Peyer's patch (tissue), 4 donors: ENCODE measurements at regions not wholly inside any gene's neighbourhood (a gene's known extent, or its start where the extent isn't known, plus 50 kb on each side); places are given as distances from the start of the nearest gene placed in this dataset.

ENCODE experiments used
- DNase-seq, 3 donors: peaks; one replicate each; pipeline ENCODE4 v3.0.0-alpha.2; 2017 to 2019
- H3K27ac ChIP-seq, 4 donors: fragments of 200-600 bp; sonication (generic); one replicate each; pipeline ENCODE4 v1.5.1; 2016 to 2019
- H3K27me3 ChIP-seq, 2 donors: fragments of 200-600 bp; sonication (generic); one replicate each; pipeline ENCODE4 v1.5.1; 2019
- H3K36me3 ChIP-seq, 3 donors: fragments of 200-600 bp; sonication (generic); one replicate each; pipeline ENCODE4 v1.5.1; 2016 to 2019
- H3K4me1 ChIP-seq, 4 donors: fragments of 200-600 bp; sonication (generic); one replicate each; pipeline ENCODE4 v1.5.1; 2016 to 2019
- H3K4me3 ChIP-seq, 4 donors: fragments of 200-600 bp; sonication (generic); 1 replicate in 3 of 4; 2 replicates in 1 of 4; pipeline ENCODE4 v1.5.1; 2016 to 2019; ENCODE audit warnings: mild to moderate bottlenecking in 1 of 4
- H3K9me3 ChIP-seq, 4 donors: fragments of 200-600 bp; sonication (generic); one replicate each; pipeline ENCODE4 v1.5.1; 2016 to 2019; ENCODE audit warnings: mild to moderate bottlenecking in 1 of 4
- CTCF ChIP-seq, 6 experiments: fragments of 450-650 bp in 4 of 6; fragments of 200-600 bp in 2 of 6; sonication (generic) in 1 of 6; IDR thresholded peaks; one replicate each; pipeline ENCODE4 v1.5.1; 2017 to 2019; ENCODE audit warnings: antibody characterized with exemption in 6 of 6, mild to moderate bottlenecking in 3 of 6, moderate library complexity in 1 of 6
- POLR2A ChIP-seq, 2 donors: fragments of 450-650 bp; IDR thresholded peaks; one replicate each; pipeline ENCODE4 v1.5.1; 2017; ENCODE audit warnings: antibody characterized with exemption in 2 of 2, mild to moderate bottlenecking in 2 of 2, moderate library complexity in 2 of 2

DNA sequence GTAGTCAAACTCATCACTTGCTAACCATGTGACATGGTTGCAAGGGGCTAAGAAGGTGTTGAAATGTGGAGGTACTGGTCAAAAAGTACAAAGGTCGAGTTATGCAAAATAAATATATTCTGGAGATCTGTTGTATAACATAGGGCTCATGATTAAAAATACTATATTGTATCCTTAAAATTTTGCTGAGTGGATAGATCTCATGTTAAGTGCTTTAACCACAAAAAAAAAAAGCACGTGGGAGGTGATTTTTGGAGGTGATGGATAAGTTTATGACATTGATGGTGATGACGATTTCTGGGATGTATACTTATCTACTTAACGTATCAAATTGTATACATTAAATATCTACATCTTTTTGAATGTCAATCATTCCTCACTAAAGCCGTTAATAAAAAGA is 96.2 kb upstream of the PAPPA start:
- no peak for DNase-seq
- no peaks in the 10 kb centered on the region for H3K4me1 ChIP-seq
- no peaks in the 10 kb centered on the region for H3K36me3 ChIP-seq
- H3K27me3 ChIP-seq: no peaks in the 10 kb centered on the region
- no peak overlapping the region for H3K27ac ChIP-seq
- H3K4me3 ChIP-seq: no peak overlapping the region
- TF ChIP-seq POLR2A (IDR thresholded peaks at IDR 0.05) (no peak), CTCF (IDR thresholded peaks at IDR 0.05) (no peak)
- no peaks in the 10 kb centered on the region for H3K9me3 ChIP-seq

GRCh38 chr9:116058421-116058820 is 95.2 kb upstream of the PAPPA start:
- no peaks in the 10 kb centered on the region for H3K9me3 ChIP-seq
- no peaks in the 10 kb centered on the region for H3K4me1 ChIP-seq
- no peak overlapping the region for H3K27ac ChIP-seq
- no peaks in the 10 kb centered on the region for H3K27me3 ChIP-seq
- no peak for TF ChIP-seq POLR2A (IDR thresholded peaks at IDR 0.05)
- TF ChIP-seq CTCF (IDR thresholded peaks at IDR 0.05): no peak
- H3K4me3 ChIP-seq: no peak overlapping the region
- DNase-seq: no peak
- no peaks in the 10 kb centered on the region for H3K36me3 ChIP-seq

- Histone ChIP-seq H3K27me3 (no peaks in the 10 kb centered on the region), H3K36me3 (no peaks in the 10 kb centered on the region), H3K9me3 (no peaks in the 10 kb centered on the region), H3K4me3 (no peak overlapping the region), H3K4me1 (no peaks in the 10 kb centered on the region), H3K27ac (no peak overlapping the region)
- no peak for DNase-seq
- no peak for TF ChIP-seq POLR2A (IDR thresholded peaks at IDR 0.05)
- TF ChIP-seq CTCF (IDR thresholded peaks at IDR 0.05): no peak
Observed at GRCh38 chr9:116059466-116059865, 94.1 kb upstream of the PAPPA start.

GRCh38 chr9:116060631-116061030 is 93.0 kb upstream of the PAPPA start:
- no peak for TF ChIP-seq POLR2A (IDR thresholded peaks at IDR 0.05)
- TF ChIP-seq CTCF (IDR thresholded peaks at IDR 0.05): no peak
- Histone ChIP-seq H3K4me1 (no peaks in the 10 kb centered on the region), H3K36me3 (no peaks in the 10 kb centered on the region), H3K9me3 (no peaks in the 10 kb centered on the region), H3K27me3 (no peaks in the 10 kb centered on the region), H3K4me3 (no peak overlapping the region), H3K27ac (no peak overlapping the region)
- no peak for DNase-seq

- H3K9me3 ChIP-seq: no peaks in the 10 kb centered on the region
- DNase-seq: no peak
- TF ChIP-seq CTCF (IDR thresholded peaks at IDR 0.05) (no peak), POLR2A (IDR thresholded peaks at IDR 0.05) (no peak)
- H3K4me3 ChIP-seq: no peak overlapping the region
- H3K27ac ChIP-seq: no peak overlapping the region
- H3K27me3 ChIP-seq: no peaks in the 10 kb centered on the region
- H3K4me1 ChIP-seq: no peaks in the 10 kb centered on the region
- no peaks in the 10 kb centered on the region for H3K36me3 ChIP-seq
Observed at GRCh38 chr9:116061546-116062205, 91.9 kb upstream of the PAPPA start.

DNA sequence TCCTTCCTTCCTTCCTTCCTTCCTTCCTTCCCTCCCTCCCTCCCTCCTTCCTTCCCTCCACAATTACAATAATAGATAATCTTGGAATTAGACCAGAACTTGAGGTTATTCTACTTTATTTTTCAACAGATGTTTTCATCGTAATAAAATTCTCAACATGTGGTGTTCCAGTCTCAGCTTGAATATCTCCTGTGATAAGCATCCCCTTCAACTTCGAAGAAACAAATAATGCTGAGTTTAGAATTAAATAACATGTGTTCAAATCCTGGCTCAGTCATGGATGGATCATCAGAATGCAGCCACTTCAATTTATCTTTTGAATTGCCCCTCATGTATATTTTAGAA is 91.4 kb upstream of the PAPPA start:
- Histone ChIP-seq H3K36me3 (no peaks in the 10 kb centered on the region), H3K27me3 (no peaks in the 10 kb centered on the region), H3K4me3 (no peak overlapping the region), H3K9me3 (no peaks in the 10 kb centered on the region), H3K27ac (no peak overlapping the region), H3K4me1 (no peaks in the 10 kb centered on the region)
- DNase-seq: no peak
- TF ChIP-seq CTCF (IDR thresholded peaks at IDR 0.05) (no peak), POLR2A (IDR thresholded peaks at IDR 0.05) (no peak)
